T-cell (primary cell): ENCODE measurements at regions not wholly inside any gene's neighbourhood (a gene's known extent, or its start where the extent isn't known, plus 50 kb on each side); places are given as distances from the start of the nearest gene placed in this dataset.

Source experiments
- ATAC-seq, 4 experiments: fragments of 200-7000 bp in 3 of 4; fragments of 150-1000 bp in 1 of 4; cut with Tn5 transposase; replicated peaks in 1 of 4; 1 replicate in 3 of 4; 2 replicates in 1 of 4; pipeline ENCODE4 v1.10.0; 2021; ENCODE audit warnings: moderate library complexity in 3 of 4, mild to moderate bottlenecking in 2 of 4, moderate number of reproducible peaks in 1 of 4
- CTCF ChIA-PET, 2 donors: fragments of 300-600 bp; sonication (Branson Sonifier 250); formaldehyde crosslinking; loops; one replicate each; lab custom pipeline; 2022; ENCODE audit warnings: antibody characterized with exemption in 2 of 2; lab: Charles Lee
- POLR2A ChIA-PET, 2 donors: fragments of 300-600 bp; sonication (Branson Sonifier 250); formaldehyde crosslinking; loops; one replicate each; lab custom pipeline; 2022; ENCODE audit warnings: antibody characterized with exemption in 2 of 2; lab: Charles Lee
- DNase-seq, 35 experiments: peaks; one replicate each; pipeline versions ENCODE4 v3.0.0 to v3.0.0-alpha.2; 2013 to 2023
- H3K27ac ChIP-seq: one replicate; pipeline ENCODE4 v1.5.1; 2013; ENCODE audit warnings: low read length
- H3K27me3 ChIP-seq, 2 experiments: replicated peaks in 1 of 2; 1 replicate in 1 of 2; 2 replicates in 1 of 2; pipeline versions ENCODE4 v1.6.1 to v1.7.0; 2013; ENCODE audit warnings: low read length in 1 of 2, mixed read lengths in 1 of 2; ENCODE audit not compliant: control insufficient read depth in 2 of 2, insufficient read depth in 2 of 2; ENCODE audit errors: extremely low read depth in 1 of 2
- H3K36me3 ChIP-seq, 2 donors: 1 replicate in 1 of 2; 2 replicates in 1 of 2; pipeline versions ENCODE4 v1.6.1 to v1.7.0; 2013; ENCODE audit warnings: low read length in 1 of 2; ENCODE audit not compliant: control insufficient read depth in 2 of 2, insufficient read depth in 1 of 2; ENCODE audit errors: extremely low read depth in 1 of 2
- H3K4me1 ChIP-seq, 2 experiments: 1 replicate in 1 of 2; 2 replicates in 1 of 2; pipeline versions ENCODE4 v1.6.1 to v1.7.0; 2013; ENCODE audit warnings: low read length in 2 of 2, mixed read lengths in 1 of 2; ENCODE audit not compliant: insufficient read depth in 2 of 2, control insufficient read depth in 1 of 2; ENCODE audit errors: extremely low read depth in 1 of 2
- H3K4me3 ChIP-seq, 2 donors: 1 replicate in 1 of 2; 2 replicates in 1 of 2; pipeline versions ENCODE4 v1.5.1 to v1.7.0; 2013; ENCODE audit warnings: mild to moderate bottlenecking in 2 of 2, low read length in 1 of 2, moderate library complexity in 1 of 2; ENCODE audit not compliant: control insufficient read depth in 1 of 2; ENCODE audit errors: extremely low read depth in 1 of 2
- H3K9me3 ChIP-seq: 2 replicates; pipeline ENCODE4 v1.7.0; 2013
- H3K27ac Mint-ChIP-seq, 2 donors: one replicate each; pipeline ENCODE4 v1.8.0; 2020 to 2021; ENCODE audit warnings: mild to moderate bottlenecking in 2 of 2, mixed read lengths in 2 of 2
- H3K27me3 Mint-ChIP-seq, 2 donors: one replicate each; pipeline ENCODE4 v1.8.0; 2021 to 2022; ENCODE audit warnings: mixed read lengths in 2 of 2
- H3K36me3 Mint-ChIP-seq: one replicate; pipeline ENCODE4 v1.8.0; 2021; ENCODE audit warnings: mixed read lengths
- H3K4me1 Mint-ChIP-seq, 3 donors: one replicate each; pipeline ENCODE4 v1.8.0; 2020 to 2022; ENCODE audit warnings: mixed read lengths in 3 of 3, mild to moderate bottlenecking in 1 of 3
- H3K4me3 Mint-ChIP-seq, 3 donors: one replicate each; pipeline ENCODE4 v1.8.0; 2020 to 2022; ENCODE audit warnings: mild to moderate bottlenecking in 3 of 3, mixed read lengths in 3 of 3, moderate library complexity in 3 of 3
- H3K9me3 Mint-ChIP-seq, 3 donors: one replicate each; pipeline ENCODE4 v1.8.0; 2020 to 2022; ENCODE audit warnings: mixed read lengths in 3 of 3
- WGBS: methylation state at CpG from one replicate; pipeline ENCODE4 v1.1.5; 2013; ENCODE audit warnings: missing lambda C conversion rate; ENCODE audit not compliant: insufficient coverage; 5-methylcytosine and 5-hydroxymethylcytosine counted together

- Mint-ChIP-seq H3K9me3 (peaks cover 0 to 9% (median 2%) of the 10 kb centered on the region in 3 donors), H3K27me3 (no peaks in the 10 kb centered on the region), H3K36me3 (no peaks in the 10 kb centered on the region), H3K27ac (no peak overlapping the region), H3K4me3 (no peak overlapping the region), H3K4me1 (no peaks in the 10 kb centered on the region)
- DNase-seq, result no peak
- Histone ChIP-seq H3K9me3 (no peaks in the 10 kb centered on the region), H3K36me3 (no peaks in the 10 kb centered on the region), H3K27me3 (no peaks in the 10 kb centered on the region), H3K27ac (no peak overlapping the region), H3K4me1 (no peaks in the 10 kb centered on the region), H3K4me3 (no peak overlapping the region)
- ChIA-PET CTCF (no interaction called here), POLR2A (no interaction called here)
- no peak for ATAC-seq
- WGBS, result 89% methylated on average over 1 of the region's 2 CpGs
These were observed 692.2 kb upstream of the KLHL29 start for GRCh38 chr2:22692746-22693145.

DNA sequence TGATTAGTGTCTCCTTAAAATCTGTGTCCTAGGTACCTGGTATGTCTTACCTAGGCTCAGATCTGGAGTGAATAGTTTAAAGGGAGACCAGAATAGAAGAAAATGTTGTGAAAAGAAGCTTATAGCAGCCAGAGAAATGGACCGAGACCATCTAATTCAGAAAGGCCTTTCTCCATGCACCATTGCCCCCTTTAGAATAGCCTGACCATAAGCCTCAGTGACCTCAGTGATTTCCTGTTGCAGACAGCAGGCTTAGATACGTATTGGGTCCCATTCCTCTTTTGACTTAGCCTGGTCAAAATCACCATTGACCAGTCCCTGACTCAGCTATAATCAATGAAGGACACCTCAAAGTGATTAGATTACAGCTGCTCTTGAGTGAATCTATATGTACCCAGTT lies 690.7 kb upstream of the KLHL29 start:
- Histone ChIP-seq H3K27ac (no peak overlapping the region), H3K36me3 (no peaks in the 10 kb centered on the region), H3K27me3 (no peaks in the 10 kb centered on the region), H3K9me3 (no peaks in the 10 kb centered on the region), H3K4me1 (no peaks in the 10 kb centered on the region), H3K4me3 (no peak overlapping the region)
- 52% methylated on average over 2 of the region's 2 CpGs for WGBS
- Mint-ChIP-seq H3K36me3 (no peaks in the 10 kb centered on the region), H3K27ac (no peak overlapping the region), H3K4me3 (no peak overlapping the region), H3K27me3 (no peaks in the 10 kb centered on the region), H3K9me3 (peaks cover 0 to 9% (median 2%) of the 10 kb centered on the region in 3 donors), H3K4me1 (no peaks in the 10 kb centered on the region)
- POLR2A ChIA-PET, result no interaction called here
- DNase-seq (no peak), ATAC-seq (no peak)
- CTCF ChIA-PET, result no interaction called here

GRCh38 chr2:22694856-22695255 lies 690.1 kb upstream of the KLHL29 start:
- POLR2A ChIA-PET, result no interaction called here
- H3K27me3 Mint-ChIP-seq, result no peaks in the 10 kb centered on the region
- Histone ChIP-seq H3K27me3 (no peaks in the 10 kb centered on the region), H3K36me3 (no peaks in the 10 kb centered on the region), H3K4me3 (no peak overlapping the region), H3K9me3 (no peaks in the 10 kb centered on the region), H3K4me1 (no peaks in the 10 kb centered on the region), H3K27ac (no peak overlapping the region)
- CTCF ChIA-PET, result no interaction called here
- no peak overlapping the region for H3K4me3 Mint-ChIP-seq
- H3K4me1 Mint-ChIP-seq, result no peaks in the 10 kb centered on the region
- H3K27ac Mint-ChIP-seq, result no peak overlapping the region
- DNase-seq (no peak), ATAC-seq (no peak)
- WGBS, result 54% methylated on average over 1 of the region's 1 CpG
- H3K9me3 Mint-ChIP-seq, result peaks cover 0 to 9% (median 2%) of the 10 kb centered on the region in 3 donors
- no peaks in the 10 kb centered on the region for H3K36me3 Mint-ChIP-seq

GRCh38 chr2:22697054-22697788 lies 687.8 kb upstream of the KLHL29 start:
- no peak overlapping the region for H3K27ac ChIP-seq
- no peak for DNase-seq
- peaks cover 0 to 6% (median 0%) of the 10 kb centered on the region in 3 donors for H3K9me3 Mint-ChIP-seq
- no peak overlapping the region for H3K4me3 ChIP-seq
- no peaks in the 10 kb centered on the region for H3K27me3 Mint-ChIP-seq
- no peaks in the 10 kb centered on the region for H3K4me1 ChIP-seq
- no peaks in the 10 kb centered on the region for H3K36me3 ChIP-seq
- POLR2A ChIA-PET, result no interaction called here
- no peaks in the 10 kb centered on the region for H3K9me3 ChIP-seq
- H3K27me3 ChIP-seq, result no peaks in the 10 kb centered on the region
- H3K27ac Mint-ChIP-seq, result no peak overlapping the region
- H3K4me1 Mint-ChIP-seq, result no peaks in the 10 kb centered on the region
- no peak overlapping the region for H3K4me3 Mint-ChIP-seq
- ATAC-seq, result no peak
- H3K36me3 Mint-ChIP-seq, result no peaks in the 10 kb centered on the region
- WGBS, result no CpG with 5 or more reads among the region's 4 CpGs
- CTCF ChIA-PET, result no interaction called here

GRCh38 chr2:22701561-22702160 lies 683.3 kb upstream of the KLHL29 start:
- H3K4me1 ChIP-seq, result no peaks in the 10 kb centered on the region
- no CpG with 5 or more reads among the region's 2 CpGs for WGBS
- no peaks in the 10 kb centered on the region for H3K4me1 Mint-ChIP-seq
- DNase-seq, result no peak
- no peaks in the 10 kb centered on the region for H3K9me3 ChIP-seq
- H3K9me3 Mint-ChIP-seq, result peaks cover 3 to 8% (median 5%) of the 10 kb centered on the region in 3 donors
- H3K27me3 Mint-ChIP-seq, result no peaks in the 10 kb centered on the region
- H3K27me3 ChIP-seq, result no peaks in the 10 kb centered on the region
- H3K4me3 Mint-ChIP-seq, result no peak overlapping the region
- no peaks in the 10 kb centered on the region for H3K36me3 Mint-ChIP-seq
- H3K27ac ChIP-seq, result no peak overlapping the region
- CTCF ChIA-PET, result no interaction called here
- POLR2A ChIA-PET, result no interaction called here
- ATAC-seq, result no peak
- no peaks in the 10 kb centered on the region for H3K36me3 ChIP-seq
- H3K4me3 ChIP-seq, result no peak overlapping the region
- no peak overlapping the region for H3K27ac Mint-ChIP-seq

- 73% methylated on average over 1 of the region's 1 CpG for WGBS
- no peak overlapping the region for H3K4me3 Mint-ChIP-seq
- Histone ChIP-seq H3K27ac (no peak overlapping the region), H3K9me3 (no peaks in the 10 kb centered on the region), H3K4me3 (no peak overlapping the region), H3K36me3 (no peaks in the 10 kb centered on the region), H3K4me1 (no peaks in the 10 kb centered on the region), H3K27me3 (no peaks in the 10 kb centered on the region)
- H3K9me3 Mint-ChIP-seq, result peaks cover 4 to 13% (median 10%) of the 10 kb centered on the region in 3 donors
- POLR2A ChIA-PET, result no interaction called here
- H3K4me1 Mint-ChIP-seq, result no peaks in the 10 kb centered on the region
- no peaks in the 10 kb centered on the region for H3K27me3 Mint-ChIP-seq
- CTCF ChIA-PET, result no interaction called here
- ATAC-seq (no peak), DNase-seq (no peak)
- no peak overlapping the region for H3K27ac Mint-ChIP-seq
- no peaks in the 10 kb centered on the region for H3K36me3 Mint-ChIP-seq
These were observed 681.6 kb upstream of the KLHL29 start for GRCh38 chr2:22703286-22703920.
